Mesenchymal stem cell (in vitro differentiated cells and primary cell): ENCODE measurements at regions not wholly inside any gene's neighbourhood (a gene's known extent, or its start where the extent isn't known, plus 50 kb on each side); places are given as distances from the start of the nearest gene placed in this dataset.

Experiments
- DNase-seq: peaks from one replicate; pipeline ENCODE4 v3.0.0-alpha.2; 2013
- H2AFZ ChIP-seq: one replicate; pipeline ENCODE4 v1.6.1; 2013; ENCODE audit warnings: low read depth, mild to moderate bottlenecking, control low read depth, inconsistent platforms, low read length, moderate library complexity
- H2AK5ac ChIP-seq: 2 replicates; pipeline ENCODE4 v1.6.1; 2013; ENCODE audit warnings: low read length, moderate library complexity, mild to moderate bottlenecking, inconsistent platforms; ENCODE audit not compliant: severe bottlenecking
- H2BK120ac ChIP-seq: one replicate; pipeline ENCODE4 v1.6.1; 2013; ENCODE audit warnings: low read depth, mild to moderate bottlenecking, inconsistent platforms, low read length, moderate library complexity
- H2BK12ac ChIP-seq, 2 experiments: one replicate each; pipeline ENCODE4 v1.6.1; 2013; ENCODE audit warnings: inconsistent platforms in 2 of 2, low read length in 2 of 2, mild to moderate bottlenecking in 2 of 2, moderate library complexity in 2 of 2, control low read depth in 1 of 2
- H2BK15ac ChIP-seq: one replicate; pipeline ENCODE4 v1.6.1; 2013; ENCODE audit warnings: mild to moderate bottlenecking, low read depth, inconsistent platforms; ENCODE audit not compliant: poor library complexity, severe bottlenecking
- H2BK5ac ChIP-seq: 2 replicates; pipeline ENCODE4 v1.6.1; 2013; ENCODE audit warnings: low read depth, mild to moderate bottlenecking, low read length, control low read depth, inconsistent platforms; ENCODE audit not compliant: poor library complexity, severe bottlenecking
- H3K14ac ChIP-seq, 2 experiments: one replicate each; pipeline ENCODE4 v1.6.1; 2013; ENCODE audit warnings: inconsistent platforms in 2 of 2, low read length in 2 of 2, control low read depth in 1 of 2, mild to moderate bottlenecking in 1 of 2, moderate library complexity in 1 of 2
- H3K18ac ChIP-seq, 2 experiments: one replicate each; pipeline ENCODE4 v1.6.1; 2013; ENCODE audit warnings: inconsistent platforms in 2 of 2, low read length in 2 of 2, control low read depth in 1 of 2, low read depth in 1 of 2, mild to moderate bottlenecking in 1 of 2
- H3K23ac ChIP-seq, 2 experiments: one replicate each; pipeline ENCODE4 v1.6.1; 2013; ENCODE audit warnings: inconsistent platforms in 2 of 2, low read length in 2 of 2, mild to moderate bottlenecking in 2 of 2, moderate library complexity in 2 of 2, control low read depth in 1 of 2
- H3K27ac ChIP-seq: 2 replicates; pipeline ENCODE4 v1.5.1; 2013; ENCODE audit warnings: mild to moderate bottlenecking, moderate library complexity, low read length, control low read depth, inconsistent platforms; ENCODE audit not compliant: poor library complexity, severe bottlenecking
- H3K27me3 ChIP-seq, 2 experiments: 2 replicates each; pipeline versions ENCODE4 v1.6.1 to v1.7.0; 2013; ENCODE audit warnings: low read length in 2 of 2, mild to moderate bottlenecking in 2 of 2, moderate library complexity in 2 of 2, control low read depth in 1 of 2, inconsistent platforms in 1 of 2; ENCODE audit not compliant: control insufficient read depth in 1 of 2, insufficient read depth in 1 of 2
- H3K36me3 ChIP-seq, 2 experiments: 2 replicates each; pipeline versions ENCODE4 v1.6.1 to v1.7.0; 2013; ENCODE audit warnings: low read length in 2 of 2, control low read depth in 1 of 2, inconsistent platforms in 1 of 2, low read depth in 1 of 2, mild to moderate bottlenecking in 1 of 2; ENCODE audit not compliant: insufficient read depth in 2 of 2, control insufficient read depth in 1 of 2
- H3K4ac ChIP-seq, 2 experiments: one replicate each; pipeline ENCODE4 v1.6.1; 2013; ENCODE audit warnings: inconsistent platforms in 2 of 2, low read length in 2 of 2, mild to moderate bottlenecking in 2 of 2, moderate library complexity in 2 of 2, control low read depth in 1 of 2, low read depth in 1 of 2
- H3K4me1 ChIP-seq: 2 replicates; pipeline ENCODE4 v1.6.1; 2013; ENCODE audit warnings: low read depth, low read length, control low read depth; ENCODE audit not compliant: control insufficient read depth, insufficient read depth
- H3K4me2 ChIP-seq: 2 replicates; pipeline ENCODE4 v1.6.1; 2013; ENCODE audit warnings: low read length, mild to moderate bottlenecking, inconsistent platforms; ENCODE audit not compliant: poor library complexity, severe bottlenecking
- H3K4me3 ChIP-seq, 2 experiments: 2 replicates each; pipeline versions ENCODE4 v1.5.1 to v1.7.0; 2013; ENCODE audit warnings: low read length in 2 of 2, mild to moderate bottlenecking in 2 of 2, control low read depth in 1 of 2, low read depth in 1 of 2; ENCODE audit not compliant: insufficient read depth in 1 of 2
- H3K79me1 ChIP-seq: replicated peaks from 2 replicates; pipeline ENCODE4 v1.6.1; 2013; ENCODE audit warnings: mild to moderate bottlenecking, control low read depth, low read length, inconsistent platforms; ENCODE audit not compliant: poor library complexity, severe bottlenecking
- H3K9ac ChIP-seq: 2 replicates; pipeline ENCODE4 v1.7.0; 2013; ENCODE audit warnings: mild to moderate bottlenecking, low read length, moderate library complexity
- H3K9me3 ChIP-seq: 2 replicates; pipeline ENCODE4 v1.7.0; 2013; ENCODE audit warnings: mild to moderate bottlenecking, low read length; ENCODE audit not compliant: control insufficient read depth
- H4K8ac ChIP-seq: one replicate; pipeline ENCODE4 v1.6.1; 2013; ENCODE audit warnings: inconsistent platforms, mild to moderate bottlenecking, low read length, moderate library complexity
- H4K91ac ChIP-seq: one replicate; pipeline ENCODE4 v1.6.1; 2013; ENCODE audit warnings: mild to moderate bottlenecking, low read length, inconsistent platforms
- WGBS: methylation state at CpG from one replicate; pipeline ENCODE4 v1.1.7; 2013; ENCODE audit warnings: mixed read lengths; 5-methylcytosine and 5-hydroxymethylcytosine counted together

GRCh38 chr5:89156226-89156625, 273.2 kb upstream of the MEF2C start:
- Histone ChIP-seq H3K27me3 (no peaks in the 10 kb centered on the region), H3K79me1 (no peaks in the 10 kb centered on the region), H2AK5ac (no peak overlapping the region), H2BK15ac (no peak overlapping the region), H4K91ac (no peak overlapping the region), H3K4me2 (no peak overlapping the region), H3K18ac (no peak overlapping the region), H2BK120ac (no peak overlapping the region), H3K9me3 (no peaks in the 10 kb centered on the region), H3K27ac (no peak overlapping the region), H3K36me3 (no peaks in the 10 kb centered on the region), H2BK12ac (no peak overlapping the region), H3K4me3 (no peak overlapping the region), H3K9ac (no peak overlapping the region), H3K4me1 (no peaks in the 10 kb centered on the region), H3K23ac (no peak overlapping the region), H2BK5ac (no peak overlapping the region), H2AFZ (no peak overlapping the region), H4K8ac (no peak overlapping the region), H3K14ac (no peak overlapping the region), H3K4ac (no peak overlapping the region)
- no peak for DNase-seq

- WGBS: no CpG with 5 or more reads among the region's 1 CpG
- no peak for DNase-seq
- no peak overlapping the region for H4K91ac ChIP-seq
These were observed 264.0 kb upstream of the MEF2C start for GRCh38 chr5:89147031-89147430.

GRCh38 chr5:89137148-89137547, 254.2 kb upstream of the MEF2C start:
- H2BK120ac ChIP-seq: no peak overlapping the region
- H2AFZ ChIP-seq: no peak overlapping the region
- DNase-seq: no peak
- no peak overlapping the region for H3K18ac ChIP-seq
- no peaks in the 10 kb centered on the region for H3K36me3 ChIP-seq
- H3K4me2 ChIP-seq: no peak overlapping the region
- no peaks in the 10 kb centered on the region for H3K27me3 ChIP-seq
- no peak overlapping the region for H2BK12ac ChIP-seq
- no peak overlapping the region for H3K23ac ChIP-seq
- no peaks in the 10 kb centered on the region for H3K9me3 ChIP-seq
- no peaks in the 10 kb centered on the region for H3K4me1 ChIP-seq
- no peak overlapping the region for H3K9ac ChIP-seq
- H3K27ac ChIP-seq: no peak overlapping the region
- 89% methylated on average over 1 of the region's 1 CpG for WGBS
- no peak overlapping the region for H2BK5ac ChIP-seq
- H3K79me1 ChIP-seq: no peaks in the 10 kb centered on the region
- H4K91ac ChIP-seq: no peak overlapping the region
- no peak overlapping the region for H4K8ac ChIP-seq
- no peak overlapping the region for H2BK15ac ChIP-seq
- H3K4me3 ChIP-seq: no peak overlapping the region
- no peak overlapping the region for H3K4ac ChIP-seq
- no peak overlapping the region for H3K14ac ChIP-seq
- H2AK5ac ChIP-seq: no peak overlapping the region

More at GRCh38 chr5:89147031-89147430, 264.0 kb upstream of the MEF2C start:
- Histone ChIP-seq H2BK12ac (no peak overlapping the region), H3K9ac (no peak overlapping the region), H2AK5ac (no peak overlapping the region), H3K18ac (no peak overlapping the region), H3K27ac (no peak overlapping the region), H2BK120ac (no peak overlapping the region), H2AFZ (no peak overlapping the region), H3K4me1 (no peaks in the 10 kb centered on the region), H3K23ac (no peak overlapping the region), H2BK5ac (no peak overlapping the region), H4K8ac (no peak overlapping the region), H2BK15ac (no peak overlapping the region), H3K4ac (no peak overlapping the region), H3K36me3 (no peaks in the 10 kb centered on the region), H3K14ac (no peak overlapping the region), H3K4me2 (no peak overlapping the region), H3K79me1 (no peaks in the 10 kb centered on the region), H3K27me3 (no peaks in the 10 kb centered on the region), H3K4me3 (no peak overlapping the region), H3K9me3 (no peaks in the 10 kb centered on the region)

GRCh38 chr5:89133975-89134374, 251.0 kb upstream of the MEF2C start:
- Histone ChIP-seq H3K23ac (no peak overlapping the region), H3K4me2 (no peak overlapping the region), H3K9me3 (no peaks in the 10 kb centered on the region), H2BK15ac (no peak overlapping the region), H3K4me1 (no peaks in the 10 kb centered on the region), H2AK5ac (no peak overlapping the region), H3K27ac (no peak overlapping the region), H2AFZ (no peak overlapping the region), H2BK12ac (no peak overlapping the region), H2BK5ac (no peak overlapping the region), H4K91ac (no peak overlapping the region), H3K9ac (no peak overlapping the region), H3K79me1 (no peaks in the 10 kb centered on the region), H3K4me3 (no peak overlapping the region), H3K14ac (no peak overlapping the region), H2BK120ac (no peak overlapping the region), H4K8ac (no peak overlapping the region), H3K4ac (no peak overlapping the region), H3K18ac (no peak overlapping the region), H3K36me3 (no peaks in the 10 kb centered on the region), H3K27me3 (no peaks in the 10 kb centered on the region)
- 75% methylated on average over 1 of the region's 1 CpG for WGBS
- no peak for DNase-seq
